SH-SY5Y (cell line): ENCODE measurements at regions not wholly inside any gene's neighbourhood (a gene's known extent, or its start where the extent isn't known, plus 50 kb on each side); places are given as distances from the start of the nearest gene placed in this dataset.

ENCODE experiments used
- GATA2 ChIP-seq: IDR thresholded peaks from 2 replicates; pipeline ENCODE4 v1.6.1; 2011; ENCODE audit warnings: mild to moderate bottlenecking, low read depth, low read length
- GATA3 ChIP-seq: IDR thresholded peaks from 2 replicates; pipeline ENCODE4 v1.6.1; 2011; ENCODE audit warnings: low read depth, mild to moderate bottlenecking, low read length, moderate library complexity

GRCh38 chr2:37788602-37789209 lies 117.3 kb upstream of the CDC42EP3 start:
- no peak for TF ChIP-seq GATA3
- TF ChIP-seq GATA2 = no peak
